CD4-positive, alpha-beta T cell treated with Interleukin-15 for 4 hours (primary cell): ENCODE measurements at regions not wholly inside any gene's neighbourhood (a gene's known extent, or its start where the extent isn't known, plus 50 kb on each side); places are given as distances from the start of the nearest gene placed in this dataset.
A peak's percentile ranks its signal among the peaks of the same experiment; 100 is the strongest.
"Not testable (repeated sequence)": the region's sequence is repeated elsewhere in the genome, so short reads cannot be mapped to it uniquely, and the experiment has no call there.

ENCODE experiments used
- DNase-seq: peaks from one replicate; pipeline ENCODE4 v3.0.0-alpha.2; 2020; ENCODE audit warnings: low spot score

DNA sequence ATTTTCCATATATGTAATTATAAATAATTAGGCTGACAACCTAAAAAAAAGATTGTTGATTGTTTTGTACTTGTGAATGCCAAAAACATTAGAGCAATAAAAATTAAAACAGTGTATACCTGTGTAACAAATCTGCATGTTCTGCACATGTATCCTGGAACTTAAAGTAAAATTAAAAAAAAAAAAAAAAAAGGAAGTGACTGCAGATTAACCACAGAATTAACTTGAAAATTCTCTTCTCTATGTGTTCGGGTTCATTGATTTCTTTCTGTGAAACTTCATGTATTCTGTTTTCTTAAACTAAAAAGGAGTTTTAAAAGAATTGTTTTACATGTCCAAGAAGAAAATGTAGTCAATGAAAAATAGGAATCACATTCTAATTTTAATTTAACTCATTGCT, 95.7 kb downstream of the FASLG start:
- DNase-seq = no peak

GRCh38 chr1:172755099-172755498, 96.2 kb downstream of the FASLG start:
- no peak for DNase-seq

DNA sequence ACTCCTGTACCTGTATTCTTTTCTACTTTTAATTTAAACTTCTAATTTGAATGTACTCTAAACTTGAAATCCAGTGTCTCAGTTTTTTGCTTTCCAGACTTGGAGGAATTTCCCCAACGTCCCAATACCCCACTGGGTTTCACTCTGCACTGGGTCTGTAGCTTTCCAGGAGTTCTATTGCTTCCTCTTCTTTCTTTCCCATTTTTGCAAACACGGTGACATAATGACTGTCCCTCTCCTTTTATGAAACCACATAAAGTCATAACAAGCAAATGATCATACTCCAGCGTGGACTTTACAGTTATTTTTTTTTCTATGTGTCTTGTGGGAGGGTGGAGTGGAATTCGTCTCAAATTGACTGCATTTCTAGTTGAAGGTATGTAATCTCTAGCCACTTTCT, 97.1 kb downstream of the FASLG start:
- DNase-seq = no peak

GRCh38 chr1:172758259-172758658, 99.4 kb downstream of the FASLG start:
- no peak for DNase-seq

GRCh38 chr1:172760121-172760520, 101.2 kb downstream of the FASLG start:
- no peak for DNase-seq

GRCh38 chr1:172761581-172762486, 102.9 kb downstream of the FASLG start:
- DNase-seq = no peak

- DNase-seq = no peak
These were observed 104.2 kb downstream of the FASLG start for GRCh38 chr1:172763057-172763456.

DNA sequence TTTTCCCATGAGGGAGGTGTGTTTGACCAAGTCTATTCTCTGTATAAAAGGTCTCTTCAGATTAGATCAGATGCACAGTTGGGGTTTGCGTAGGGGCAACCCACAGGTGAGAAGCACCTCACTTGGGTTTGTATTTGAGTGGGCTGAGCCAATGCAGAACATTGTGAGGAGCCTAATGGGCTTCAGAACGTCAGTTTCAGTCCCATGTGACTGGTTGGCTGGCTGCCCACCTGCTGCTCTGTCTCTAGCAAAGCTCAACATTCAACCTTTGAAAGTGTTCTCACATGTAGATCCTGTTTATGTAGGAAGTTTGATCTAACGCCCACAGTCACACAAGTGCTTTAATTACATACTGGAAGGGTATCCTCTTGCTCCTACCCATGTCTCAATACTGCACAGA, 105.5 kb downstream of the FASLG start:
- DNase-seq = no peak

- no peak for DNase-seq
These were observed 107.6 kb downstream of the FASLG start for GRCh38 chr1:172766462-172766861.

DNA sequence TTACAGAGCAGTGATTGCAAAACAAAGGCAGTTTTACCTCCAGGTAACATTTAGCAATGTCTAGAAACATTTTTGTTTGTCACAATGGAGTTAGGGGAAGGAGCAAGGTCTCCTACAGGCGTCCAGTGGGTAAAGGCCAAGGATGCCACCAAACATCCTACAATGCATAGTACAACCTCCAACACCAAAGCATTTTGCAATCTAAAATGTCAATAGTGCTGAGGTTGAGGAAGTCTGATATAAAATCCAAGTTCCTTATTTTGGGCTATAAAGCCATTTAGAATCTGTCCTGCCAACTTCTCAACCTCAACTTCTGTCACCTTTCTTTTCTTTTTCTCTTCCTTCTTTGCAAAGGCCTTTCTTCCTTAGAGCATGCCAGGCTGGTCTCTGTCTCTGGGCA, 111.2 kb downstream of the FASLG start:
- DNase-seq = no peak

- no peak for DNase-seq
These were observed 115.7 kb downstream of the FASLG start for GRCh38 chr1:172774561-172774960.

DNA sequence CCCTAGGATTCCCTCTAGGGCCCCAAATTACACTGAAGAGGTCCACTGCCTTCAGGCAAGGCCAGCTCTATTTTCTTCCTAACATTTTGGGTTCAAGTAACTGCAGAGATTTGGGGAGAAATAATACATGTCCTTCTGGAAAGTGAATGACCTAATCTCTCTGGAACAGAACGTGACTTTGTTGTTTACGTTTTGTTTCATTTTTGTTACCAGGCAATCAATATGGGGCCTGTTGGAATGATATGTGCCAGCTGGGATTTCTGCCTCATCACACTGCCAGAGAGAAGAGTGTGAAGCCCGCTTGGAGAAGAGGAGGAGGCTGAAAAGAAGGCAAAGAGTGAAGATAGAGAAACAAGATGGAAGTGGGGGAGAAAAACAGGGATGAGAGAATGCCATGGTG, 116.7 kb downstream of the FASLG start:
- DNase-seq = no peak

- no peak for DNase-seq
These were observed 117.2 kb downstream of the FASLG start for GRCh38 chr1:172776071-172776470.

DNA sequence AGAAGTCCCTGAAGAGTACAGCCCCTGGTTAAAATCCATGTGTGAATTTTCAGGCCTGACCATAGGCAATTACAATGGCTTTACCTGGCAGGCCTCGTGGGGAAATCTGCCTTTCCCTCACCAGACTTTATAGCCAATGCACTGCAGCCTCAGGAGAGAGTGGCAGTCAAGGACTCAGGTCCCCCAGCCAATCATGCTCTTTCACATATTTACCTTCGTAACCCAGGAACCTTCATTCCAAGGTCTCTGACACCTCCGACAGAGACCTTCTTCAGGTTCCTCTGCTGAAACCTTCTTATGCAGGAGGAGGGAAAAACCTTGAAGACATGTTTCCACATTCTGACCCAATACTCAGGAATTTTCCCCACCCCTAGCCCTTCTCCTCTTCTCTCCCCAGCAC, 118.9 kb downstream of the FASLG start:
- DNase-seq = no peak

DNA sequence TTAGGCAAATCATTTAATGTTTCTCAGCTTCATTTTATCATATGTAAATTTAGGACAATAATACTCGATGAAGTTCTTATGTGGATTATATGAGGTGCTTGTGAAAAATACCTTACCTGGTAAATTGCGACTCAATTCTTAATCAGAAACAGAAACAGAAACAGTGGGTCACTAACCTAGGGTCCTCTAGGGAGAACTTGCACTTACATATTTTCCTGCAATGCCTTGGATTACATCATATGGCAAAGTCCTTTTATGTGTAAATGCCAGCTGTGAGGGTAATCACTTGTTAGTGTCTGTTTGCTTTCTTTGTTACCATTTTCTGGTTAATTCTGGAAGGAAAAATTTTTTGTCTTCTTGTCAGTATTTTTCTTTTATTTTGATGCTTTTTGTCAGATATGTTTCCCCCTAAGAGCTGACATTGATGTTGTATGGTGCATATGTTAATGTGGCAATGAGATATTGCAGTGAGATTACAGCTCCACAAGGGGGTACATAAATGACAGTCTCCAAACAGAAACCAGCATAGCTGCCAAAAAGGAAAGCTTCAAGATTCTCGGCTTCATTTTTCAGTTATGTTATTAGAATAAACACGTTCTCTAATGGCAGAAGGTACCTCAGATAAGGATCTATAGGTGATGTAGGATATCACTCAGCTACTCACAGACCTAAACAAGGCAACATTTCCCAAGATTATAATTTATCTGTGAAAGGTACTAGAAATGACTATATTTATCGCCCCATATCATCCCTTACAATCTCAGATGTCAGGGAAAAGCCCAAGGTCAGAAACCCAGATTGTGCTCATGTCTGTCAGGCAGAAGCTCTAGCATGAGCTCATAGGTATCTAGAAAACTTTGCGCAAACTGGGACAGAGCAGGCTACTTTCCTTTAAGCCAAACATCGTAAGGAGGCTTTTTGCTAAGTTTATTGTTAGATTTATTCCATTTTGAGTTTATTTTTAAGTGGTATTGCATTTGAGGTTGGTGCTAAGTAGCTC, 119.9 kb downstream of the FASLG start:
- peak; percentile 24 for DNase-seq

DNA sequence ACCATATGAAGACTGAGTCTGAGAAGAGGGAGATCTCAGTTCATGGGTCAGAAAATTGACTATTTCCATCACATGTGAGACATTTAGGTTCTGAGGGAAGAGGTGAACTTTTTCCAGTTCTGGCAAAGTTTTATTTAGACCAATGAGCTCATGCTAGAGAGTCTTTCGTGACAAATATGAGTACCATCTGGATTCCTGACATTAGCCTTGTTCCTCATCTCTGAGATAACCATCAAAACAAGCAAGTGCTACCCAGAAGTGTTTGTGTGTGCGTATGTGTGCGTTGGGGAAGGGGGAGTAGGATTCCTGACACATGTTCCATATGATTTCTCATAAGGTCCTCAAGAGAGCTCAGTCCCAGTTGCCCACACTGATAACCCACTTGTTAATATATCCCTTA, 120.6 kb downstream of the FASLG start:
- no peak for DNase-seq

GRCh38 chr1:172781513-172782140, 122.7 kb downstream of the FASLG start:
- no peak for DNase-seq

- no peak for DNase-seq
These were observed 130.9 kb downstream of the FASLG start for GRCh38 chr1:172789840-172790239.

- DNase-seq = no peak
These were observed 131.3 kb downstream of the FASLG start for GRCh38 chr1:172790245-172790644.

DNA sequence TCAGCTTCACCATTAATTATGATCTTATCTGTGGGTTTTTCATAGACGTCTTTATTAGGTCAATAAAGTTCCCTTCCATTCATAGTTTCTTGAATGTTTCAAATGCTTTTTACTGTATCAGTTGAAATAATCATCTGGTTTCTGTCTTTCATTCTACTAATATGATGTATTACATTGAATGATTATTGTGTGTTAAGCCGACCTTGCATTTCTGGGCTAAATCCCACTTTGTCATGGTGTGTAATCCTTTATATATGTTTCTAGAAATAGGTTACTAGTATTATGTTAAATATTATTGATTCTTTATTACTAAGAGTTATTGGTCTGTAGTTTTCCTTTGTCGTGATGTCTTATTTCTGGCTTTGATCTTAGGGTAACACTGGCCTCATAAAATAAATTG, 134.9 kb downstream of the FASLG start:
- no peak for DNase-seq

DNA sequence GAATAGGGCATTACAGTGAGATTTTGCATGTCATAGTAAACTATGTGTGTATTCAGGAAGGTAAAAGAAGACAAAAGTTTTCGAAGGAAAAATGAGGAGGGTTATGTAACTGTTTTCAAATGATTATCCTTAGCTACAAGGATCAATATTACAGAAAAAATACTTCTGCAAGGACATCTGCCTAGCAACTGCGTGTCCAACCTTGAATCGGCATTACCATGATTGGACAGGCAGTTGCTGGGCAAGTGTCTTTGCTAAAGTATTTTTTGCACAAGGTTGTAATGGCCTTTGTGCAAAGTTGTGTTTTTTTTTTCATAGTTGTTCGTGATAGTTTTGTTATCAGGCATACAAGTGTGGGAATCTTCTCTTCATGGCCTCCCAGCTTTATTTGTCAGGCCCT, 136.8 kb downstream of the FASLG start:
- DNase-seq = no peak

GRCh38 chr1:172799804-172800203, 140.9 kb downstream of the FASLG start:
- not testable (repeated sequence) for DNase-seq
